ENCODE measurements at regions not wholly inside any gene's neighbourhood (a gene's known extent, or its start where the extent isn't known, plus 50 kb on each side); places are given as distances from the start of the nearest gene placed in this dataset.

DNA sequence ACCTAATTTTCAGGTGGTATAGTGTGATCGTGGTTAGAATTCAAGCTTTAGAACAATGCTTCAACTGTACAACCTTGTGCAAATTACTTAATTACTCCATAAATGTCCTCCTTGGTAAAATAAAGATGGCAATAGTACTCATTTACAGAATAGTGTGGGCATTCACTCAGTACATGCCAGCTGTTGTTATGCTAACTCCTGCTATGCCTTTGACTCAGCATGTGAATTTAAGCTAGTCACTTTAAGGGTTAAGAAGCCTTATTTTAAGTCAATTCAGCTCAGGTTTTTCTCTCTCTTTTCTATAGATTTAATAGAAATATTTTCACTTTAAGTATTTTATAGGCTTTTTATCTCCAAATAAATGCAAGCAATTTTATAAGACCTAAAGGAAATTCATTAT lies 335.6 kb upstream of the ITGA1 start:
- TF ChIP-seq, protein P1, sequence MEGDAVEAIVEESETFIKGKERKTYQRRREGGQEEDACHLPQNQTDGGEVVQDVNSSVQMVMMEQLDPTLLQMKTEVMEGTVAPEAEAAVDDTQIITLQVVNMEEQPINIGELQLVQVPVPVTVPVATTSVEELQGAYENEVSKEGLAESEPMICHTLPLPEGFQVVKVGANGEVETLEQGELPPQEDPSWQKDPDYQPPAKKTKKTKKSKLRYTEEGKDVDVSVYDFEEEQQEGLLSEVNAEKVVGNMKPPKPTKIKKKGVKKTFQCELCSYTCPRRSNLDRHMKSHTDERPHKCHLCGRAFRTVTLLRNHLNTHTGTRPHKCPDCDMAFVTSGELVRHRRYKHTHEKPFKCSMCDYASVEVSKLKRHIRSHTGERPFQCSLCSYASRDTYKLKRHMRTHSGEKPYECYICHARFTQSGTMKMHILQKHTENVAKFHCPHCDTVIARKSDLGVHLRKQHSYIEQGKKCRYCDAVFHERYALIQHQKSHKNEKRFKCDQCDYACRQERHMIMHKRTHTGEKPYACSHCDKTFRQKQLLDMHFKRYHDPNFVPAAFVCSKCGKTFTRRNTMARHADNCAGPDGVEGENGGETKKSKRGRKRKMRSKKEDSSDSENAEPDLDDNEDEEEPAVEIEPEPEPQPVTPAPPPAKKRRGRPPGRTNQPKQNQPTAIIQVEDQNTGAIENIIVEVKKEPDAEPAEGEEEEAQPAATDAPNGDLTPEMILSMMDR (conservative IDR thresholded peaks at IDR 0.05; ENCODE audit: low read depth, low read length), result no peak
- no peak for TF ChIP-seq EZH2 (IDR thresholded peaks at IDR 0.05; ENCODE audit: low read length, unreplicated experiment)

All from PC-3 (cell line).